IMR-90 (cell line): ENCODE measurements at regions not wholly inside any gene's neighbourhood (a gene's known extent, or its start where the extent isn't known, plus 50 kb on each side); places are given as distances from the start of the nearest gene placed in this dataset.

Experiments
- ATAC-seq: fragments of 200-7000 bp; cut with Tn5 transposase; 2 replicates; pipeline ENCODE4 v1.9.1; 2020; ENCODE audit warnings: low read depth, mild to moderate bottlenecking, moderate library complexity
- BruUV-seq: library from RNA; stranded (reverse); fragments of 400-500 nt; replicated peaks from 2 replicates; lab custom pipeline; 2021; lab: Mats Ljungman, UMichigan
- CTCF ChIA-PET: fragments of 300-600 bp; formaldehyde crosslinking; extraction: SDS; loops from one replicate; lab custom pipeline; 2021; ENCODE audit warnings: antibody characterized with exemption; lab: Yijun Ruan, JAX
- POLR2A ChIA-PET: fragments of 300-600 bp; sonication (Branson Sonifier 250); formaldehyde crosslinking; loops from one replicate; lab custom pipeline; 2022; ENCODE audit warnings: antibody characterized with exemption; ENCODE audit not compliant: unreplicated experiment; lab: Charles Lee
- DNase-seq: peaks from one replicate; pipeline ENCODE4 v3.0.0; 2013
- H2AFZ ChIP-seq: replicated peaks from 2 replicates; pipeline ENCODE3; 2013; ENCODE audit warnings: low read length, mild to moderate bottlenecking; ENCODE audit not compliant: poor library complexity
- H2AK5ac ChIP-seq: 2 replicates; pipeline ENCODE4 v1.6.1; 2013; ENCODE audit warnings: low read depth, low read length, inconsistent platforms
- H2AK9ac ChIP-seq: replicated peaks from 2 replicates; pipeline ENCODE3; 2013; ENCODE audit warnings: mild to moderate bottlenecking, low read depth, low read length, moderate library complexity; ENCODE audit not compliant: poor library complexity
- H2BK120ac ChIP-seq: 2 replicates; pipeline ENCODE4 v1.6.1; 2013; ENCODE audit warnings: low read depth, low read length, inconsistent platforms
- H2BK15ac ChIP-seq: 3 replicates; pipeline ENCODE4 v1.6.1; 2013; ENCODE audit warnings: low read depth, low read length, inconsistent platforms
- H2BK20ac ChIP-seq: 2 replicates; pipeline ENCODE4 v1.6.1; 2013; ENCODE audit warnings: low read depth, mild to moderate bottlenecking, inconsistent platforms, low read length, moderate library complexity
- H2BK5ac ChIP-seq: 2 replicates; pipeline ENCODE4 v1.6.1; 2013; ENCODE audit warnings: mild to moderate bottlenecking, low read depth, low read length, inconsistent platforms; ENCODE audit not compliant: poor library complexity, severe bottlenecking
- H3K14ac ChIP-seq: replicated peaks from 2 replicates; pipeline ENCODE4 v1.6.1; 2013; ENCODE audit warnings: low read depth, low read length, inconsistent platforms
- H3K18ac ChIP-seq: 2 replicates; pipeline ENCODE4 v1.6.1; 2013; ENCODE audit warnings: low read depth, low read length, control low read depth
- H3K23ac ChIP-seq: 2 replicates; pipeline ENCODE4 v1.6.1; 2013; ENCODE audit warnings: low read depth, low read length, inconsistent platforms
- H3K27ac ChIP-seq: 2 replicates; pipeline ENCODE4 v1.5.1; 2013; ENCODE audit warnings: mild to moderate bottlenecking, control low read depth, low read length; ENCODE audit not compliant: insufficient read depth
- H3K27me3 ChIP-seq: 2 replicates; pipeline ENCODE4 v1.6.1; 2013; ENCODE audit warnings: low read length; ENCODE audit not compliant: control insufficient read depth, insufficient read depth
- H3K36me3 ChIP-seq: 2 replicates; pipeline ENCODE4 v1.6.1; 2013; ENCODE audit warnings: low read length, mixed read lengths; ENCODE audit not compliant: control insufficient read depth, insufficient read depth
- H3K4ac ChIP-seq: 2 replicates; pipeline ENCODE4 v1.6.1; 2013; ENCODE audit warnings: low read depth, low read length, inconsistent platforms
- H3K4me1 ChIP-seq: 2 replicates; pipeline ENCODE4 v1.6.1; 2013; ENCODE audit warnings: low read length, mixed read lengths; ENCODE audit not compliant: control insufficient read depth, insufficient read depth
- H3K4me2 ChIP-seq: 2 replicates; pipeline ENCODE4 v1.6.1; 2013; ENCODE audit warnings: low read depth, mild to moderate bottlenecking, control low read depth, low read length, moderate library complexity
- H3K4me3 ChIP-seq: 2 replicates; pipeline ENCODE4 v1.5.1; 2013; ENCODE audit warnings: low read depth, mild to moderate bottlenecking, control low read depth, low read length, moderate library complexity; ENCODE audit not compliant: insufficient read depth
- H3K56ac ChIP-seq: 2 replicates; pipeline ENCODE4 v1.6.1; 2013; ENCODE audit warnings: low read length, inconsistent platforms; ENCODE audit not compliant: insufficient read depth; ENCODE audit errors: extremely low read depth
- H3K79me1 ChIP-seq, 2 experiments: 2 replicates each; pipeline ENCODE4 v1.6.1; 2013; ENCODE audit warnings: low read length in 2 of 2, inconsistent platforms in 1 of 2, low read depth in 1 of 2
- H3K9ac ChIP-seq: 2 replicates; pipeline ENCODE4 v1.6.1; 2013; ENCODE audit warnings: low read depth, low read length, control low read depth
- H3K9me1 ChIP-seq: 2 replicates; pipeline ENCODE4 v1.6.1; 2013; ENCODE audit warnings: low read length, inconsistent platforms; ENCODE audit not compliant: insufficient read depth
- H3K9me3 ChIP-seq: 2 replicates; pipeline ENCODE4 v1.6.1; 2013; ENCODE audit warnings: low read length; ENCODE audit not compliant: control insufficient read depth, insufficient read depth
- H4K20me1 ChIP-seq: 2 replicates; pipeline ENCODE4 v1.6.1; 2013; ENCODE audit warnings: low read length, inconsistent platforms; ENCODE audit not compliant: insufficient read depth
- H4K5ac ChIP-seq: 2 replicates; pipeline ENCODE4 v1.6.1; 2013; ENCODE audit warnings: mild to moderate bottlenecking, low read depth, low read length, control low read depth
- H4K8ac ChIP-seq, 2 experiments: 2 replicates each; pipeline ENCODE4 v1.6.1; 2013; ENCODE audit warnings: low read depth in 2 of 2, low read length in 2 of 2, control low read depth in 1 of 2, inconsistent platforms in 1 of 2
- H4K91ac ChIP-seq: 2 replicates; pipeline ENCODE4 v1.6.1; 2013; ENCODE audit warnings: low read depth, low read length, inconsistent platforms; ENCODE audit not compliant: insufficient read depth
- ELK1 ChIP-seq: fragments of 150-350 bp; IDR thresholded peaks from 2 replicates; pipeline ENCODE4 v1.6.1; 2016; ENCODE audit warnings: low read depth, mild to moderate bottlenecking, low read length, moderate library complexity, borderline replicate concordance
- FOS ChIP-seq: fragments of 150-350 bp; IDR thresholded peaks from 2 replicates; pipeline ENCODE4 v1.6.1; 2016; ENCODE audit warnings: low read depth, low read length
- MXI1 ChIP-seq: IDR thresholded peaks from 2 replicates; pipeline ENCODE4 v1.6.1; 2012; ENCODE audit warnings: low read depth, mild to moderate bottlenecking, low read length, moderate library complexity, borderline replicate concordance
- POLR2A ChIP-seq: IDR thresholded peaks from 2 replicates; pipeline ENCODE4 v1.6.1; 2012; ENCODE audit warnings: mild to moderate bottlenecking, low read depth, low read length
- RAD21 ChIP-seq: IDR thresholded peaks from 2 replicates; pipeline ENCODE4 v1.6.1; 2012; ENCODE audit warnings: low read length, improper control_type of control experiment
- WGBS, 2 experiments: methylation state at CpG; one replicate each; pipeline versions ENCODE4 v1.1.5 to v1.1.7; 2013; ENCODE audit warnings: missing lambda C conversion rate in 2 of 2; ENCODE audit not compliant: insufficient read length in 1 of 2; ENCODE audit errors: extremely low coverage in 2 of 2; 5-methylcytosine and 5-hydroxymethylcytosine counted together
- dilution Hi-C: fragments of 300-500 bp; cut with HindIII; formaldehyde crosslinking; loops from one replicate; pipeline ENCODE4 v1.14.3; 2018; ENCODE audit warnings: low sequenced_read_pairs; ENCODE audit not compliant: unreplicated experiment
- in situ Hi-C: fragments of 300-500 bp; cut with MboI; formaldehyde crosslinking; loops from 3 replicates; pipeline ENCODE4 v1.14.3; 2019; ENCODE audit warnings: low sequenced_read_pairs, inconsistent platforms, mixed read lengths
- intact Hi-C: fragments of 100-400 bp; cut with micrococcal nuclease; formaldehyde crosslinking; loops from 2 replicates; pipeline ENCODE4 v1.10.0; 2022

- H3K27ac ChIP-seq, result no peak overlapping the region
- H3K9me3 ChIP-seq, result no peaks in the 10 kb centered on the region
- in situ Hi-C loops, result no loop called here
- no peak for ATAC-seq
- no peak overlapping the region for H2AK5ac ChIP-seq
- H4K91ac ChIP-seq, result no peak overlapping the region
- H2AFZ ChIP-seq, result no peak overlapping the region
- H4K8ac ChIP-seq, result no peak overlapping the region
- H4K20me1 ChIP-seq, result no peaks in the 10 kb centered on the region
- no peaks in the 10 kb centered on the region for H3K27me3 ChIP-seq
- no peak overlapping the region for H4K5ac ChIP-seq
- no peak overlapping the region for H3K4ac ChIP-seq
- H3K9me1 ChIP-seq, result no peaks in the 10 kb centered on the region
- H3K4me3 ChIP-seq, result no peak overlapping the region
- intact Hi-C loops, result no loop called here
- H3K9ac ChIP-seq, result no peak overlapping the region
- ChIA-PET CTCF (no interaction called here), POLR2A (no interaction called here)
- no peaks in the 10 kb centered on the region for H3K4me1 ChIP-seq
- H2BK15ac ChIP-seq, result no peak overlapping the region
- H3K23ac ChIP-seq, result no peak overlapping the region
- no peaks in the 10 kb centered on the region for H3K36me3 ChIP-seq
- no peak for DNase-seq
- WGBS, 2 experiments, result no CpG with 5 or more reads among the region's 3 CpGs
- H3K56ac ChIP-seq, result no peak overlapping the region
- BruUV-seq, result no TSS peak
- no peak for TF ChIP-seq MXI1
- TF ChIP-seq POLR2A, result no peak
- no peak for TF ChIP-seq ELK1
- no peak for TF ChIP-seq FOS
- no peak for TF ChIP-seq RAD21
- H2BK20ac ChIP-seq, result no peak overlapping the region
- no peaks in the 10 kb centered on the region for H3K79me1 ChIP-seq
- H2AK9ac ChIP-seq, result no peak overlapping the region
- no peak overlapping the region for H3K14ac ChIP-seq
- dilution Hi-C loops, result no loop called here
- no peak overlapping the region for H3K18ac ChIP-seq
- no peak overlapping the region for H2BK5ac ChIP-seq
- H3K4me2 ChIP-seq, result no peak overlapping the region
- H2BK120ac ChIP-seq, result no peak overlapping the region
Measured at GRCh38 chr6:93165850-93166430, 253.4 kb downstream of the EPHA7 start.
